ENCODE measurements at regions not wholly inside any gene's neighbourhood (a gene's known extent, or its start where the extent isn't known, plus 50 kb on each side); places are given as distances from the start of the nearest gene placed in this dataset.

GRCh38 chr4:144565527-144566195 lies 80.3 kb upstream of the HHIP start:
- intact Hi-C loops (cut with micrococcal nuclease) = no loop called here

DNA sequence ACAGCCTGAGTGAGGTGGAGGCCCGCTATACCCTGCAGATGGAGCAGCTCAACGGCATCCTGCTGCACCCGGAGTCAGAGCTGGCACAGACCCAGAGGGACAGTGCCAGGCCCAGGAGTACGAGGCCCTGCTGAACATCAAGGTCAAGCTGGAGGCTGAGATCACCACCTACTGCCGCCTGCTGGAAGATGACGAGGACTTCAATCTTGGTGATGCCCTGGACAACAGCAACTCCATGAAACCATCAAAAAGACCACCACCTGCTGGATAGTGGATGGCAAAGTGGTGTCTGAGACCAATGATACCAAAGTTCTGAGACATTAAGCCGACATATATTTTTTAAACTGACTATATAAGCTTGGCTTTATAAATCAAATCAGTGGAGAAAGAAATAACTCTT lies 73.3 kb upstream of the HHIP start:
- intact Hi-C loops (cut with micrococcal nuclease) = no loop called here

DNA sequence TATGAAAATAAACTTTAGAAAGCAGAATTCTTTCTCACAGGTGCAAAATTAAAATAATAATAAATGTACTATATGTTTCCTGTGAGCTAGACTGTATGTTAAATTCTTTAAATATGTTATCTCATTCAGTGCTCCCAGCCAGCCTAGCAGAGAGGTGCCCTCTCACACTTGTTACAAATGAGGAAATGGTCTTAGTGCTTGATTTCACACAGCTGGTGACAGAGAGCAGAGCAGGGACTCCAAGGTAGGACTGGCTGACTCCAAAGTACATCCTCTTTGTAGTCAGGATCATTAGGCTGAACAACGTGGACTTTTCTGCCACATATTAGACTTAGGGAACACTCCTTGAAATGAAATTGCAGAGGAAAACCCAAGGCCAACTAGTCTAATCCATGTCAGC lies 72.0 kb upstream of the HHIP start:
- intact Hi-C loops (cut with micrococcal nuclease) = no loop called here

- intact Hi-C loops (cut with micrococcal nuclease) = no loop called here
Measured at GRCh38 chr4:144574509-144574908, 71.4 kb upstream of the HHIP start.

- intact Hi-C loops (cut with micrococcal nuclease) = no loop called here
Measured at GRCh38 chr4:144575181-144575580, 70.8 kb upstream of the HHIP start.

DNA sequence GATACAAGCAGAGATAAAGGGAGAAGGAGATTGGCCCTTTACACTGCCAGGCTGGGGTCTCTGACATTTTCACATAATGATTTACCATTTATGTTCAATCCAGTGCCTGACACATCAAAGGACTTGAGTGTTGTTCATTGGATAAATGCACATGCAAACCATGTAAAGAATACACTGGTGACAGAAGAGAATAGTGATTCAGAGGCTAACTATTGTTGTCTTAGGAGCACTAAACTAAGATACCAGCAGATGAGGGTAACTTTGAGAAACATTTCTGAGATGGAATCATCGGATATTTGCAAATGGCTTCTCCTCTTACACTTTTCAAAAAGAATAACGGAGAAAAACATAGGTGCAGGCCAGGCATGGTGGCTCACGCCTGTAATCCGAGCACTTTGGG lies 67.3 kb upstream of the HHIP start:
- intact Hi-C loops (cut with micrococcal nuclease) = no loop called here

DNA sequence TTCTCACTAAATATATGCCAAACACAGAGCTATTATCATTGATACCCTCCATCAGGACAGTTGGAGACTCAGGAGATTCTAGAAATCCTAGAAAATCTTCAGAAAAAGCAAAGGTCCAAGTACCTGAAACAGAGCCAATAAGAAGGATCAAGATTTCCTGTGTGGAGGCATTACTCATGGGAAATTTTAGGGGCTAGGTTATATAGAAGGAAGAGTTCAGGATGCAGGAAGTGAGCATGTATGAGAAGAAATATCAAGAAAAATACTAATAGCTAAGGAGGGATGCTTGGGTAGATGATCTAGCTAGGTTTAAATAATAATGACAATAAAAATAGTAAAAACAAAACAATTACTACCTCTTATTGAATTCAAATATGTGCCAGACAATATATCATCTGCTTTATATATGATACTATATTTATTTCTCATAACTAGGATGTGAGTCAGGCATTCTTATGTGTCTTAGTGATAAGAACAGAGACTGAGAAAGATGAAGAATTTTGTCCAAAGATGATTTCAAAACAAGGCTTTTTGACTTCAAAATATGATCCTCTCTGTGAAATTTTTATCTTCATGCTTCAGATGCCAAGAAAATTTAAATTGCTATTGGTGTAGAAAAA lies 66.4 kb upstream of the HHIP start:
- intact Hi-C loops (cut with micrococcal nuclease) = no loop called here

DNA sequence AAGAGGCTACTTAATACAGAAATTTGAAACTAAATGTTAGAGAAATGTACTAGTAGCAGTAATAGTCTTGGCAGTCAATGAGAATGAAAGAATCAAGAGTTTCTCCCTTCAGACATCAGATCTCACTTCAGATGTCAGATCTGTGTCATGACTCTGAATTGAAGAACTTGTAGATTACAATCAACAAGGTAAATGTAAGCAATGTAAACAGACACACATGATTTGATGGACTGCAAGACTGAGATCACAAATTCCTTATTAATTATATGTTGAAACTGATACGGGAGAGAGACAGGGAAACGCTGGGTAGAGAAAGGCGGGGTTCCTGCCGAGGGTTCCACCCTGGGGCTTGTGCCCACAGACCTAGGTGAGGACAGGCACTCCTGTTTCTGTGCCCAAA lies 65.5 kb upstream of the HHIP start:
- intact Hi-C loops (cut with micrococcal nuclease) = no loop called here

DNA sequence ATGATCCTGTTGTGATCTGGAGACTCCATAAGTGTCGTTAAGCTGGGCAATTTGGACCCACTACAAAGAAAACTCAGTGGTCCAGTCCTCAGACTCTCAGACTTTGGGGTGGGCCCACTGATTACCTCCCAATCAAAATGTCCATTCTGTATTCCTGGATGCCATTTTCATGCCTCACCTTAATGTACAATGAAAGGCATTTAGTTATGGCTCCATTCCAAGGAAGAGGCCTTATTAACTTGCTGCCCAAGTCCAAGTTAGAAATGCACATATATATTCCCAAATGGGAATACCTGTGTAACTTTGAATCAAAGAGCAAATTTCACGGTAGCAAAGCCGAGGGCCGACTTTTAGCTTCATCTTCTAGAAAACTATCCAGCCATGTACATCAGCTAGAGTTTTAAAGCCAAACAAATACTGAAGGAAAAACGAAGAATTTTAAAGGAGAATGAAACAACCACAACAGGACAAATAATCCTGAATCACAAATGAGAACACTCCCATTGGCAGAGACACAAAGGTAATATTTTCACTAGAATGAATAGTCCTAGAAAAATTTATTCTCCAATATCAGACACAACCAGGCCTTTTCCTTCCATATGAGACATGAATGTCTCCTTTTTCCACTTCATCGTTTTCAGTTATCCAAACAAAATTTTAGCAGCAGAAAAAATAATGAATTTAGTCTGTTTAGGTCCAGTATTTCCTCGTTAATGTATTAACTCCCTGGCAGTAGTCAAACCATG lies 63.7 kb upstream of the HHIP start:
- intact Hi-C loops (cut with micrococcal nuclease) = no loop called here

DNA sequence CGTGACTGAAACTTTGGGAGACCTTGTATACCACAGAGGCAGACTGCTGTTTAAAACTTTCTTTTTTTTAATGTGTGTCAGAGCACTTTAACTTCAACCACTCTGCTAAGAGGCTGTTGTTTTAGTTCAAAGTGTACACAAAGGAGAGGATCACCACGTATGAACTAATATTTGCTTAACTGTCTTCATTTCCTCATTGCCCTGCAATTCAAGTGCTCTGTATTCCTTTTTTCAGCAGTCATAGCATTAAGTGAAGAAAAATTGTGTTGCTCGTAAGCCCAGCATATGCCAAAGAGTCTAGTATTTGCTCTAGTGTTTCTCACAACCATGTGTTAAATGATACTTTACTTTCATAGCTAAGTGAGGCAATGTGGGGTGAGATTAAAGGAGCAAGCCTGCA lies 63.0 kb upstream of the HHIP start:
- intact Hi-C loops (cut with micrococcal nuclease) = no loop called here

GRCh38 chr4:144583658-144584057 lies 62.3 kb upstream of the HHIP start:
- intact Hi-C loops (cut with micrococcal nuclease) = no loop called here

GRCh38 chr4:144584428-144584827 lies 61.5 kb upstream of the HHIP start:
- intact Hi-C loops (cut with micrococcal nuclease) = no loop called here

DNA sequence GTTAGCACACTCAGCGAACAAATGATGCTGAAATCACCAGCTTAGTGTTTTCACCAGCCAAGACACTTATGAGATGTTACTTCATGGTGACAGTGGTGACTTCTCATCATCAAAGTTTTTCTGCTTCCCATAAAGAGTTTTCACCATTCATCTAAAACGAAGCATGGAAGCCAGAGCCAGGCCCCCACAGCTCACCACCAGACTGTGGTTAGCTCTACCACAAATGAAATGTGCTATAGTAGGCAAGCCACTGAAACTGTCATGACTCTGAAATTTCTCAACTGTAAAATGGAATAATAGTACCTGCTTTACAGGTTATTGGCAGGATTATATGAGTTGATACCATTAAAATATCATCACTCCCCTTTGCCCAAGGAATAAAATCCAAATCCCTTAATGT lies 56.4 kb upstream of the HHIP start:
- intact Hi-C loops (cut with micrococcal nuclease) = no loop called here

- intact Hi-C loops (cut with micrococcal nuclease) = no loop called here
Measured at GRCh38 chr4:144590020-144590419, 55.9 kb upstream of the HHIP start.

GRCh38 chr4:144591401-144591800 lies 54.6 kb upstream of the HHIP start:
- intact Hi-C loops (cut with micrococcal nuclease) = no loop called here

GRCh38 chr4:144592264-144592663 lies 53.7 kb upstream of the HHIP start:
- intact Hi-C loops (cut with micrococcal nuclease) = no loop called here

DNA sequence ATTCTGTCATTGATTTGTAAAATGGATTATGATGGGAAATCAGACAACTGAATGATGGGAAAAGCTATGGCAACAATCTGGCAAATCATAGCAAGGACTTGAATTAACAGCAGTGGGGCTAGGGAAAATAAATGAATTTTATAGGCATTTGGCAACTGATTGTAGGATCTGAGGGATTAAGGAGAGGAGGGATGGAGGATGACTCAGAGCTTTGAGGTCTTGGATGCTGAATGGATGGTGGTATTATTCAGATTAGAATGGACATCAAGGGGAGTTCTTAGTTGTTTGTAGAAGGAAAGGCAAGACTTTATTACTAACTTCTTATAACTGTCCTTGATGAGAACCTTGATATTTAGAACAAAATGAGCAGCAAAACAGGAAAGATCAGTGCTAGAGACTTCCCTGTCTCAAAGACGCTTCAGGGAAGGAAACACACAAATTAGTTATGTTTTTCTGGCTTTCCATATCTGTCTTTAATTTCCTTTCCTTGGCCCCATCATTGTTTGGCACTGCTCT lies 51.4 kb upstream of the HHIP start:
- intact Hi-C loops (cut with micrococcal nuclease) = no loop called here

DNA sequence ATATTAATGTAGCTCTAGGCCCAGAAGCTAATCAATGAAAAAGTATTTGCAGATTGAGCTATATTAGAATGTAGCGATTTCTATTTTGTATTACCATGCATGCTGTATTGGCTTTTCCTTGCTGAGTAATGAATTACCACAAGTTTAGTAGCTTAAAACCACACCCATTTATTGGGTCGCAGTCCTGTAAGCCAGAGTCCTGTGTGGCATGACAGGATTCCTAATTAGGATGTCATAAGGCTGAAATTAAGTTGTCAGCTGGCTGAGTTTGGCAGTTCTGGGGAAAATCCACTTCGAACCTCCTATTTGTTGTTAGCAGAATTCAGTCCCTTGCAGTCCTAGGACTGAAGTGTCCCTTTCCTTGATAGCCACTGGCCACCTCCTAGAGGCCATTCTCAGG lies 50.3 kb upstream of the HHIP start:
- intact Hi-C loops (cut with micrococcal nuclease) = no loop called here

All from T-helper 2 cell treated with Interferon-gamma antibody and Interleukin-4, amounts not matched to agents 100 ng/mL and 5 ng/mL, for 36 hours (primary cell).